Kidney (tissue), 13 donors: ENCODE measurements at regions not wholly inside any gene's neighbourhood (a gene's known extent, or its start where the extent isn't known, plus 50 kb on each side); places are given as distances from the start of the nearest gene placed in this dataset.

Experiments
- DNase-seq, 5 donors: peaks; one replicate each; pipeline ENCODE4 v3.0.0-alpha.2; 2013 to 2020
- FAIRE-seq: peaks from 2 replicates; lab custom pipeline; 2012; peaks lifted over from hg19 to GRCh38; lab: Jason Lieb, UNC
- H3K27ac ChIP-seq, 2 donors: one replicate each; pipeline ENCODE4 v1.7.0; 2013; ENCODE audit warnings: low read depth in 2 of 2, low read length in 2 of 2, inconsistent platforms in 1 of 2
- H3K27me3 ChIP-seq: one replicate; pipeline ENCODE4 v1.7.1; 2013; ENCODE audit warnings: low read length, inconsistent platforms; ENCODE audit not compliant: control insufficient read depth, insufficient read depth
- H3K36me3 ChIP-seq, 3 donors: one replicate each; pipeline versions ENCODE4 v1.7.0 to v1.7.1; 2013; ENCODE audit warnings: low read length in 3 of 3, control low read depth in 1 of 3, inconsistent platforms in 1 of 3; ENCODE audit not compliant: insufficient read depth in 3 of 3, control insufficient read depth in 2 of 3
- H3K4me1 ChIP-seq, 3 donors: one replicate each; pipeline versions ENCODE4 v1.7.0 to v1.7.1; 2013; ENCODE audit warnings: low read length in 3 of 3, inconsistent platforms in 1 of 3, low read depth in 1 of 3; ENCODE audit not compliant: control insufficient read depth in 2 of 3, insufficient read depth in 2 of 3
- H3K4me3 ChIP-seq, 3 donors: one replicate each; pipeline versions ENCODE4 v1.7.0 to v1.8.1; 2013; ENCODE audit warnings: low read length in 3 of 3, control low read depth in 1 of 3, inconsistent platforms in 1 of 3
- H3K9ac ChIP-seq, 3 donors: one replicate each; pipeline versions ENCODE4 v1.7.0 to v1.7.1; 2013; ENCODE audit warnings: low read length in 3 of 3, control low read depth in 1 of 3, inconsistent platforms in 1 of 3
- H3K9me3 ChIP-seq, 3 donors: one replicate each; pipeline versions ENCODE4 v1.7.0 to v1.7.1; 2013; ENCODE audit warnings: low read length in 3 of 3, control low read depth in 1 of 3, inconsistent platforms in 1 of 3; ENCODE audit not compliant: control insufficient read depth in 2 of 3, insufficient read depth in 1 of 3
- intact Hi-C: fragments of 100-400 bp; cut with DNase I; formaldehyde crosslinking; loops from one replicate; pipeline ENCODE4 v1.11.1; 2022
- TF ChIP-seq, protein P1 (sequence below): IDR thresholded peaks from 3 replicates; pipeline ENCODE4 v1.5.1; 2012; ENCODE audit warnings: mild to moderate bottlenecking, moderate library complexity, borderline replicate concordance; ENCODE audit not compliant: insufficient read depth; ENCODE audit errors: extremely low read depth
- donor health status: control.
- donor health status: control.
- donor health status: control.
- donor health status: control.
- donor health status: control.
- donor health status: DM: yes; HTN: yes; CAD: no.
- donor health status: Normal renal cell carcinoma (clear cell type).

DNA sequence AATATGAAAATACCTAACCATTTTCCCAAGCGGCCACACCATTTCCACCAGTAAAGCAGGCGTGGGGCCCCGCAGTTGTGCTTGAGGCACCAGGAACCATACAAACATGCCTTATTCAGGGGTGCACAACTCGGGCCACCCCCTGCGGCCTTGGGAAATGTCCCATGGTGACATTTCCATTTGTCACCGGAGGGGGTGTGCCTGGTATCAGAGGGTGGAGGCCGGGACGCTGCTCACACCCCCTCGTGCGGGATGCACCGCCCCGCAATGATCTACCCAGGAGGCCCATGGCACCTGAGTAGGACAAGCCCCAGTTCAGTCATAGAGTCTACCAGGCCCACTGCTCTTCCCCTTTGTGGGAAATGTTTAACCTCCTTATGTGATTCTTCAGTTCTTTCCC, 218.8 kb downstream of the TEX29 start:
- Histone ChIP-seq H3K9me3 (no peaks in the 10 kb centered on the region), H3K27ac (no peak overlapping the region), H3K27me3 (peaks cover 29% of the 10 kb centered on the region), H3K36me3 (no peaks in the 10 kb centered on the region), H3K4me1 (no peaks in the 10 kb centered on the region), H3K4me3 (no peak overlapping the region), H3K9ac (no peak overlapping the region)
- FAIRE-seq (no peak), DNase-seq (no peak)
- intact Hi-C loops = no loop called here
- TF ChIP-seq, protein P1, sequence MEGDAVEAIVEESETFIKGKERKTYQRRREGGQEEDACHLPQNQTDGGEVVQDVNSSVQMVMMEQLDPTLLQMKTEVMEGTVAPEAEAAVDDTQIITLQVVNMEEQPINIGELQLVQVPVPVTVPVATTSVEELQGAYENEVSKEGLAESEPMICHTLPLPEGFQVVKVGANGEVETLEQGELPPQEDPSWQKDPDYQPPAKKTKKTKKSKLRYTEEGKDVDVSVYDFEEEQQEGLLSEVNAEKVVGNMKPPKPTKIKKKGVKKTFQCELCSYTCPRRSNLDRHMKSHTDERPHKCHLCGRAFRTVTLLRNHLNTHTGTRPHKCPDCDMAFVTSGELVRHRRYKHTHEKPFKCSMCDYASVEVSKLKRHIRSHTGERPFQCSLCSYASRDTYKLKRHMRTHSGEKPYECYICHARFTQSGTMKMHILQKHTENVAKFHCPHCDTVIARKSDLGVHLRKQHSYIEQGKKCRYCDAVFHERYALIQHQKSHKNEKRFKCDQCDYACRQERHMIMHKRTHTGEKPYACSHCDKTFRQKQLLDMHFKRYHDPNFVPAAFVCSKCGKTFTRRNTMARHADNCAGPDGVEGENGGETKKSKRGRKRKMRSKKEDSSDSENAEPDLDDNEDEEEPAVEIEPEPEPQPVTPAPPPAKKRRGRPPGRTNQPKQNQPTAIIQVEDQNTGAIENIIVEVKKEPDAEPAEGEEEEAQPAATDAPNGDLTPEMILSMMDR = no peak

GRCh38 chr13:111539791-111540446, 219.5 kb downstream of the TEX29 start:
- FAIRE-seq (no peak), DNase-seq (no peak)
- peaks cover 26% of the 10 kb centered on the region for H3K27me3 ChIP-seq
- no peaks in the 10 kb centered on the region for H3K9me3 ChIP-seq
- TF ChIP-seq, protein P1 = no peak
- no peak overlapping the region for H3K27ac ChIP-seq
- intact Hi-C loops = no loop called here
- no peaks in the 10 kb centered on the region for H3K4me1 ChIP-seq
- H3K36me3 ChIP-seq = no peaks in the 10 kb centered on the region
- no peak overlapping the region for H3K9ac ChIP-seq
- no peak overlapping the region for H3K4me3 ChIP-seq

DNA sequence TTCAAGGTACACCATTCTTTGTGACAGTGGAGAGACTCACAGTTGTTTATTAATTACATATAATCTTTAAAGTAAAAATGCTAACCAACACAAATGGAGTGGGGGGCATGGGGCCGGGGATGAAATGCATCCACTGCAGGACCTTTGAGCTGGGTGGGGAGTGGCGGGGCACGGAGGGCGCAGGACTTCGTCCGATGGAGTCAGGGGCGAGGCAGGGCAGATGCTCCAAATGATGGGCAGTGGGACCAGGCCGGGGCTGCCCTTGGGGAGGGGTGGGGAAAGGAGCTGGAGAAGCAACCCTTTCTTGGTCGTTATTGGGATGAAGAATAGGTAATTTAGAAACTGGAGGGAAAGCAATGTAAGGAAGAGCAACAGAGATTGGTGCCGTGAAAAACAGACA, 220.0 kb downstream of the TEX29 start:
- no peak for FAIRE-seq
- intact Hi-C loops = no loop called here
- H3K27me3 ChIP-seq = peaks cover 21% of the 10 kb centered on the region

More for the DNA sequence above, 220.0 kb downstream of the TEX29 start:
- Histone ChIP-seq H3K36me3 (no peaks in the 10 kb centered on the region), H3K4me1 (no peaks in the 10 kb centered on the region), H3K9ac (no peak overlapping the region), H3K9me3 (no peaks in the 10 kb centered on the region), H3K4me3 (no peak overlapping the region), H3K27ac (no peak overlapping the region)
- TF ChIP-seq, protein P1 = no peak
- no peak for DNase-seq
